ENCODE measurements at regions not wholly inside any gene's neighbourhood (a gene's known extent, or its start where the extent isn't known, plus 50 kb on each side); places are given as distances from the start of the nearest gene placed in this dataset.

- no peak overlapping the region for H3K27ac Mint-ChIP-seq
- H3K36me3 Mint-ChIP-seq: no peaks in the 10 kb centered on the region
- H3K4me1 Mint-ChIP-seq: no peaks in the 10 kb centered on the region
- POLR2A ChIA-PET: no interaction called here
- H3K9me3 Mint-ChIP-seq: no peaks in the 10 kb centered on the region
- H3K27me3 Mint-ChIP-seq: peaks cover 4% of the 10 kb centered on the region
- DNase-seq (no peak), ATAC-seq (ENCODE audit: low read depth) (no peak)
- no peak overlapping the region for H3K4me3 Mint-ChIP-seq
Observed at GRCh38 chr2:19746137-19746600, 155.6 kb downstream of the TTC32 start.

DNA sequence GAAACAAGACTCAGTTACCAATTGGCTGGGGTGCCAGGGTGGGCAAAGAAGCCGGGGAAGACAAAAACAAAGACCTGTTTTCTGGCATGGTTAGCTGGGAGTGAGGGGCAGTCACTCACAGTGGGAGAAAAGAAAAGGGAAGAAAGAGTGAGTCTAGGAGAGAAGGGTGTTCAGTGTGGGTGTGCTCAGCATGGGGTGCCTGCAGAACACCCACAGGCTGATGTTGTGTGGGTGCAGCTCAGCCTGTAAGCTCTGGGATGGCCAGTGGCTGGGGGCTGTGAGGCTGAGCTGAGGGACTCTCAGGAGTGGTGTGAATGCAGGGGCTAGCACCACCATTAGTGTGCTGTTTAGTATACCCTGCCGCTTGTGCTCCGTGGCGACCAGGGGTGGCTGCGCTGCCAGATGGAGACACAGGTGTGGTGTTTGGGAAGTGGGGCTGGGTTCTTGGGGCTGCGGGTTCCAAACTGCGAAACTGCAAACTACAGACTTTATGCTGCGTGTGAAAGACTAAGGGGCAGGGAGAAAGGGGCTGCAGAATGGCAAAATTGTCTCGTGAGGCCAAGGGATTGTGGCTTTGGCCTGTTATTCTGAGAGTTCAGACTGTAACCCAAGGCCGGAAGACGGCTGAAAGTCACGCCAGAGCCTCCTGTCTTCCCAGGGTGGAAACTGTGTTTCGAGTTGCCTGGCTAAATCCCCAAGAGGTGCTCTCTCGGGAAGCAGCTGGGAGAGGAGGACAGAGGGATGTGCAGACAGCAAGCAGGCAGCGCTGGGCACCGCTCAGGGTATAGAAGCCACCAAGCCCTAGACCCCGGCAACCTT, 156.3 kb downstream of the TTC32 start:
- no peak for ATAC-seq (ENCODE audit: low read depth)
- Mint-ChIP-seq H3K4me1 (no peaks in the 10 kb centered on the region), H3K27ac (no peak overlapping the region), H3K4me3 (no peak overlapping the region), H3K9me3 (no peaks in the 10 kb centered on the region), H3K36me3 (no peaks in the 10 kb centered on the region), H3K27me3 (peaks cover 4% of the 10 kb centered on the region)
- POLR2A ChIA-PET: no interaction called here
- no peak for DNase-seq

DNA sequence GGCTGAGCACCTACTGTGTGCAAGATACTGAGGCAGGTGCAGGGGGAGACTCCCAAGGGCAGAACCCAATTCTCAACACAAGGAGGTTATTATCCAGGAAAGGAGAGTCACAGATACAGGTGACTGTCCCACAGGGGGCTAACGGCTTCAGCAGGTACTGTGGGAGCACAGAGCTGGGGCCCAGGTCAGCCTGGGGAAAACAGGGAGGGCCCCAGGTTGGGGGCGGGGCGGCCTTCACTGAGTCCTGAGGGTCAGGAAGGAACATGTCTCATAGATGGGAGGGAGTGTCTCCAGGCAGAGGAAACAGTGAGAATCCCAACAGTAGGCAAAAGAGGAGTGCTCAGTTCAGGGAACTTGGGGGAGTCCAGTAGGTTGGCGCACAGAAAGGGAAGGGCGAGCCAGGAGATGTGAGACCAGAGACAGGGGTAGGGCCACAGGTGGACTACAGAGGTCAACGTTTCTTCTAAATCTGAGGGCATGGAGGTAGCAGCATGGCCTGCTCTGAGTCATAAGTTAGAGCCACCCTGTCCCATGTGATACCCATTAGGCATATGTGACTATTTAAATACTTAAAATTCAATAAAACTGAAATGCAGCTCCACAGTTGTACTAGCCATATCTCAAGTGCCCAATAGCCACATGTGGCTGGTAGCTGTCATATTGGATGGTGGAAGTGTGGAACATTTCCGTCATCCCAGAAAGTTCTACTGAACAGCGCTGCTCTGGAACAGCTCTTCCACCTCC, 157.2 kb downstream of the TTC32 start:
- Mint-ChIP-seq H3K36me3 (no peaks in the 10 kb centered on the region), H3K4me3 (no peak overlapping the region), H3K4me1 (no peaks in the 10 kb centered on the region), H3K27ac (no peak overlapping the region), H3K9me3 (no peaks in the 10 kb centered on the region), H3K27me3 (peaks cover 4% of the 10 kb centered on the region)
- DNase-seq: no peak
- POLR2A ChIA-PET: no interaction called here
- ATAC-seq (ENCODE audit: low read depth): no peak

- POLR2A ChIA-PET: no interaction called here
Observed at GRCh38 chr2:19743641-19744040, 158.1 kb downstream of the TTC32 start.

DNA sequence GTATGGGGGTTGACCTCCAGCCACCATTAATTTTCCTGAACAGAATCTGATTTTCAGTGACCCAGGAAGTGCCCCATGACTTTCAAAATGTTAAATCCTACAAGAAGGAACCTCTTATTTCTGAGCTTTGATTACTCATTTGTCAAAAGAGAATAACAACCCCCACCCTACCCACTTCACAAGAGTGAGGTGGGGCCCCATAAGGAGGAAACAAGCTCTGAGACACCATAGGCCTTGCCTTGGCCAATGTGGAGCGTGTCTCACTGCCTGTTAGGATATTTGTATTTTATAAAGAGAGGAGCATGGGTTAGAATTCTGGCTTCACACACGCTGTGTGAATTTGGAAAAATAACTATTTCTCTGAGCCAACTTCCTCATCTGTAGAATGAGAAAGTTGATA, 158.9 kb downstream of the TTC32 start:
- Mint-ChIP-seq H3K4me3 (no peak overlapping the region), H3K27me3 (peaks cover 4% of the 10 kb centered on the region), H3K4me1 (no peaks in the 10 kb centered on the region), H3K9me3 (no peaks in the 10 kb centered on the region), H3K36me3 (no peaks in the 10 kb centered on the region), H3K27ac (no peak overlapping the region)
- POLR2A ChIA-PET: no interaction called here
- DNase-seq (no peak), ATAC-seq (ENCODE audit: low read depth) (no peak)

More at GRCh38 chr2:19743641-19744040, 158.1 kb downstream of the TTC32 start:
- no peaks in the 10 kb centered on the region for H3K4me1 Mint-ChIP-seq
- no peaks in the 10 kb centered on the region for H3K36me3 Mint-ChIP-seq
- no peak overlapping the region for H3K27ac Mint-ChIP-seq
- no peaks in the 10 kb centered on the region for H3K9me3 Mint-ChIP-seq
- no peak for ATAC-seq (ENCODE audit: low read depth)
- H3K27me3 Mint-ChIP-seq: peaks cover 4% of the 10 kb centered on the region
- no peak for DNase-seq
- H3K4me3 Mint-ChIP-seq: no peak overlapping the region

GRCh38 chr2:19739256-19739655, 162.5 kb downstream of the TTC32 start:
- Mint-ChIP-seq H3K27ac (no peak overlapping the region), H3K36me3 (no peaks in the 10 kb centered on the region), H3K4me1 (no peaks in the 10 kb centered on the region), H3K4me3 (no peak overlapping the region), H3K9me3 (no peaks in the 10 kb centered on the region), H3K27me3 (peaks cover 4% of the 10 kb centered on the region)
- no peak for DNase-seq
- POLR2A ChIA-PET: no interaction called here
- ATAC-seq (ENCODE audit: low read depth): no peak

DNA sequence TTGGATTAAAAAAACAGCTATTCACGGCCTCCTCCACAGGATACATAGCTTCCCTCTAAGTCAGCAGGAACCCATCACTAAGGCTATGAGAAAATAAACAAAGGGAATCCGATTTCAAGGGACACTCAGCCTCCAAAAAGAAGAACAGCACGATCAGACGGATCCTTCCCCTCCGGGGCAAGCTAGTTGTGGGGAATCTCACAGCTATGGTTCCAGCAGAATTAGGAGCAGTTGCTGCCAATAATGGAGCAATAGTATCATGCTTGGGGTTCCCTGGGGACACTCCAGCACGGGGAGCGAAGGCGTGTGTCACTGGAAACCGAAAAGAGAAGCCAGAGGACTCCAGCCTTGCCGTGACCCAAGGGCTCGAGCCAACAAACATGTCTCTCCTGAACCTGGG, 163.1 kb downstream of the TTC32 start:
- ATAC-seq (ENCODE audit: low read depth): no peak
- H3K9me3 Mint-ChIP-seq: no peaks in the 10 kb centered on the region

GRCh38 chr2:19736191-19736831, 165.5 kb downstream of the TTC32 start:
- no peak for ATAC-seq (ENCODE audit: low read depth)
- H3K27me3 Mint-ChIP-seq: peaks cover 2% of the 10 kb centered on the region
- POLR2A ChIA-PET: no interaction called here

More for the DNA sequence above, 163.1 kb downstream of the TTC32 start:
- Mint-ChIP-seq H3K4me1 (no peaks in the 10 kb centered on the region), H3K36me3 (no peaks in the 10 kb centered on the region), H3K27ac (no peak overlapping the region), H3K4me3 (no peak overlapping the region), H3K27me3 (peaks cover 2% of the 10 kb centered on the region)
- POLR2A ChIA-PET: no interaction called here
- no peak for DNase-seq

DNA sequence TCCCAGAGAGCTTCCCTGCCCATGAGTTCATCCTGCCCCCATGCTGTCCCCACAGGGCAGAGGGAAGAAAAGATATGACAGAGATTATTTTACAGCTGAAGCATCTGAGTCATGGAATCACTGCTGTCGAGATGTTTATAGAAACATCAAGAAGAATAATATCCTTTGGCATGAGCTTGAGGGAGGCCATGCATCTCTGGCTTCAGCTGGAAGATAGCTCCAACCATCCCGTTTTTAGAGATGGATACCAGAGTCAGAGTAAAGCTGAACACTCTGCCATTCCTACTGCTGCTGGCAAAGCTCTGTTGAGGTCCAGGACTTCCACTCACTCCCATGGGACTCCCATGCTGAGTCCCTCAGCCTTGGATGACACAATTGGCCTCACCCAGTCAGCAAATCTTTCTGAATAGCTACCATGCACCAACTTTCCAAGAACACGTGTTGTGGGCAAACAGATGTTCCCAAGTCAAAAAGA, 167.8 kb downstream of the TTC32 start:
- ATAC-seq (ENCODE audit: low read depth): no peak
- Mint-ChIP-seq H3K4me3 (no peak overlapping the region), H3K36me3 (no peaks in the 10 kb centered on the region), H3K27ac (no peak overlapping the region), H3K4me1 (no peaks in the 10 kb centered on the region), H3K27me3 (no peaks in the 10 kb centered on the region), H3K9me3 (no peaks in the 10 kb centered on the region)
- POLR2A ChIA-PET: no interaction called here
- DNase-seq: no peak

More at GRCh38 chr2:19736191-19736831, 165.5 kb downstream of the TTC32 start:
- no peak overlapping the region for H3K4me3 Mint-ChIP-seq
- no peak for DNase-seq
- H3K36me3 Mint-ChIP-seq: no peaks in the 10 kb centered on the region
- H3K4me1 Mint-ChIP-seq: no peaks in the 10 kb centered on the region
- H3K9me3 Mint-ChIP-seq: no peaks in the 10 kb centered on the region
- H3K27ac Mint-ChIP-seq: no peak overlapping the region

DNA sequence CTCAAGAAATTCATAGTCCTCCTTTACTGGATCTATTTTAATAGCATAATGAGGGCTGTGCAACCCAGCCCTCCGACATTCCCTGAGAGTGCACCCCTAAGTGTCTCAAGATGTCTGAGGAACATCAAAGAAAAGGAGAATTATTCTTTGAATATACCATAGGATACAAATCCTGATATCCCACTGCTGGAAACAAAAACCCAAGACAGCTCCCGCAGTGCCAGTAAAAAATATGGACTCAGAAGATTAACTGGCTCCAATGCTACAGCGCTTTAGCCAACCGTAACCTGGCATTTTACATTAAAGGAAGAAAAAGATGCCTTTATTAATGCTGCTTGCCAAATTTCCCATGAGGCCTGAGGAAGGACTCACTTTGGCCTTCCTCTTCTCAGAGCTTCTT, 168.4 kb downstream of the TTC32 start:
- H3K36me3 Mint-ChIP-seq: no peaks in the 10 kb centered on the region
- no peak for ATAC-seq (ENCODE audit: low read depth)
- POLR2A ChIA-PET: no interaction called here

GRCh38 chr2:19732255-19732654, 169.5 kb downstream of the TTC32 start:
- Mint-ChIP-seq H3K4me3 (no peak overlapping the region), H3K27ac (no peak overlapping the region)

More for the DNA sequence above, 168.4 kb downstream of the TTC32 start:
- Mint-ChIP-seq H3K9me3 (no peaks in the 10 kb centered on the region), H3K27ac (no peak overlapping the region), H3K4me3 (no peak overlapping the region), H3K27me3 (no peaks in the 10 kb centered on the region), H3K4me1 (no peaks in the 10 kb centered on the region)
- no peak for DNase-seq

DNA sequence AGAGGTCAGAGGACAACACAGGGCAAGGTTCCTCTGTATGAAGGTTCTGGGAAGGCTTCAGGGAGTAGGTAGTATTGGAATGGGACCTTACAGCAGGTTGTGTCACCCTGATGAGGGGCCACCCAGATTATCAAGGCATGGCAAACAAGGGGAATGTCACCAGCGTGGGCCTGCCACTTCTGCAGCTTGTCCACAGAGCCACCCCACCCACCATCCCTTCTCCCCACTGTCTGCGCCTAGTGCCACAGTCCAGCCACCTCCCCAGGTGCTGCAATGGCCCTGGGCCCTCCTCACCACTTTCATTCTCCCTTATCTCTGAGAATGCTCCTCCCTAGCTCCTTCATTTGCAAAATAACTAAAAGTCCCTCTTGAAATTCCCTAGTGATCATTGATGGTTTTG, 170.3 kb downstream of the TTC32 start:
- ATAC-seq (ENCODE audit: low read depth) (no peak), DNase-seq (no peak)
- Mint-ChIP-seq H3K36me3 (no peaks in the 10 kb centered on the region), H3K9me3 (no peaks in the 10 kb centered on the region), H3K4me3 (no peak overlapping the region), H3K27ac (no peak overlapping the region), H3K27me3 (no peaks in the 10 kb centered on the region), H3K4me1 (no peaks in the 10 kb centered on the region)
- POLR2A ChIA-PET: no interaction called here

More at GRCh38 chr2:19732255-19732654, 169.5 kb downstream of the TTC32 start:
- Mint-ChIP-seq H3K4me1 (no peaks in the 10 kb centered on the region), H3K27me3 (no peaks in the 10 kb centered on the region), H3K36me3 (no peaks in the 10 kb centered on the region), H3K9me3 (no peaks in the 10 kb centered on the region)
- DNase-seq (no peak), ATAC-seq (ENCODE audit: low read depth) (no peak)
- POLR2A ChIA-PET: no interaction called here

DNA sequence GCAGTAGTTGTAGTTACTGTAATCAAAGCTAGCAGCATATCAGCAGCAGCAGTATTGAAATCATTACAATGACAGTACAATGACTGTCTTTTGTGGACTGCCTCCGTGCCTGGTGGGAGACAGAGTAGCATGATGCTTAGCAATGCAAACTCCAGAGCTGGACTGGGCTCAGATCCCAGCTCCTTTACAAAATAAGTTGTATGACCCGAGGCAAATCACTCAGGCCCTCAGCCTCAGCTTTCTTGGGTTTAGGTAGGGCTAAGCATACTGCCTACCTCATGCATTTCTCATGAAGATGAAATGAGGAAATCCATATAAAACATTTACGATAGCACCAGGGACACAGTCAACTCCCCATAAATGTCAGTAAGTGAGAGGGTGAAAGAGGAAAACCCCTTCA, 170.7 kb downstream of the TTC32 start:
- Mint-ChIP-seq H3K36me3 (no peaks in the 10 kb centered on the region), H3K9me3 (no peaks in the 10 kb centered on the region), H3K27me3 (no peaks in the 10 kb centered on the region), H3K27ac (no peak overlapping the region), H3K4me3 (no peak overlapping the region), H3K4me1 (no peaks in the 10 kb centered on the region)
- DNase-seq (no peak), ATAC-seq (ENCODE audit: low read depth) (no peak)
- POLR2A ChIA-PET: no interaction called here
